Hematopoietic multipotent progenitor cell treated with erythropoietin and hydrocortisone succinate and interleukin-3 and kit ligand, for 6 days (in vitro differentiated cells): ENCODE measurements at regions not wholly inside any gene's neighbourhood (a gene's known extent, or its start where the extent isn't known, plus 50 kb on each side); places are given as distances from the start of the nearest gene placed in this dataset.
"Not testable (repeated sequence)": the region's sequence is repeated elsewhere in the genome, so short reads cannot be mapped to it uniquely, and the experiment has no call there.

ENCODE experiments used
- DNase-seq: peaks from one replicate; pipeline ENCODE4 v3.0.0-alpha.2; 2015

DNA sequence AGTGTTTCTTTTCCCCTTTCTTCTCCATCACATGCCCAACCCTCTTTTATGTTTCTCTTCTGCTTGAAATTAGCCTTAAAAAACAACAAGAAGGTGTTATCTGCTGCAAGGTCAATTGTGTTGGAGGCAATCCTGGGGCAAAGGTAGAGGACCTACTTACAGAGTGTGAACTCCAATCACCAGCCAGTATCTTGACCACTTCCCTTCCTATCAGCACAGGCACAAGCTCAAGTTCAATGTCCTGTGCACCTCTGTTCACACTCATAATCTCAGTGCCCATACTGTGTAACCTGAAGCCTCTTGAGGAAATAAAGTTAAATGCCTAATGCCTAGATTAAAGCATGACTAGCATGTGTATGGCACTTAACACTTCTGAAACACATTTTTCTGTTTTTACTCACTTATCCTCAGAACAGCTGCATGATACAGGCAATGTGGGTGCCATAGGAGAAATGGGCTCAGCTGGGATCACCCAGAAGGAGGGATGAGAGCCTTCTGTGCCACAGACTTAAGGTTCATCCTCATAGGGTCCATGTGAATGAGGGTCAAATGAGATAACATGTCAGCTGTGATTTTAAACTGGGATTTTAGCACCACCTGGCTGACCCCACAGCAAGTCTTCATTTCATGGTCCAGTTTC is 701.5 kb downstream of the BCL11A start:
- no peak for DNase-seq

DNA sequence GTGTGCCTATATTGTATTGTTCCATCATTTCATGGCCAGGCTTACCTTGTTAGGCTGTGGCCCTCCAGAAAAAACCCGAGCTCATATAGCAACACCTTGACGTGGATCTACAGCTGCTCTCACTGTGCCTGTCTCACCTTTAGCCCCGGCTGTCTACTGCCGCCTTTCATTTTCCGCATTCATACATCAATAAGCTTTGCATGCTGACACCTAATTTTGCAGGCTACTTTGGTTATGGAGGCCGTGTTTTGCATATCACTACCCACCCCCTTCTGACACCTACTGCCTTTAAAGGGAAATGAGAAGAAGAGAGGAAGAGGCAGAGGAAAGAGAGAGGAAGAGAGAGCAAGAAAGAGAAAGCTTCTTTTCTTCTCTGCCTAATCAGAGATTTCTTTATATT is 702.9 kb downstream of the BCL11A start:
- no peak for DNase-seq

DNA sequence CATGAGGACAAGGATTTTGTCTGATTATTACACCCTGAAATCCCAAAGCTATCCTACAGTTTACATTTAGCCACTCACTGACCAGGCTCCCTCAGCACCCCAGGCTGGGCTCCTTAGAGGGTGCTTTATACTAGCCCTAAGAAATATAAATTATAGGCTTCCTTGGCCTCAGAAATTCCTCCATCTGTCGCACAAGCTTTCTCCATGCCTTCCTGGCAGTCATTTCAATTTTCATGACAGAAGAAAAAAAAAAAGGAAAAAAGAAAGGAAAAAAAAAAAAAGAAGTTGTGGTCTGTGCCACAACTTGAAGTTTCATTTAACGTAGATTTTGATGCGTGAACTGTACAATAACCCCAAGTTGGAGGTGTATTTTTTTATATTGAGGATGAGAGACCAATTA is 719.5 kb downstream of the BCL11A start:
- DNase-seq = no peak

DNA sequence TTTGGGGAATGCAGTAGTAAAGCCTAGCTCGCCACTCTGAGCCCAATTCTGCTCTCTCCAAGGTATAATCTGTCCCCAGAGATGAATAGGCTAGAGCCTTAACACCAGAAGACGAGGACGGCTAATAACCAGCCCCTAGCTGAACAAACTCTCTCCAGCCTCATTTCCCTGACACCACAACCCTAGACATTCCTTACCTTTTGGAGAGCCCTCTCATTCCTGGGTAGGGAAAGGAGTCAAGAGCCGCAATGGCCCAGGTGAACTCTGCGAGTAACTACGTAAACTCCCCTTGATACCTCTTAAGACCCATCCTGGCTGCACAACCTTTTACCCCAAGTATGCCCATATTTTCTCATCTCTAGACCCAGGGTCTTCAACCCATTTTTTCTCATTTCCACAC is 722.9 kb downstream of the BCL11A start:
- DNase-seq = no peak

DNA sequence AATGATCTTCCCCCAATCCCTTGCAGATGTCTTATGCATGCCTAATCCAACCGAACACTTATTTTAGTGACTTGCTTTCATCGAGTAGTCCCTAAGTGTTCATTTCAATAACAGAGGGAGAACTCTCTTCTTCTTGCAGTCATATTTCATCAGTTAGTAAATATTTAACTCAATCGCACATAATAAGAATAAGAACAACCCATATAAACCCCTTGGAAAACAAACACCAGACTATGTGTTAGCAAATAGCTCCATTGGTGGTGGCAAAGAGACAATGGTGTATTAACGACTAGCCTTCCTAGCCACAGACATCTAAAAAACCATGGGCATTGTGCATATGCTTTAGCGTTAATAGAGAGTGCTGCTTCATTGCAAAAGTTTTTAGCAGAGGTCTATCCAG is 725.8 kb downstream of the BCL11A start:
- no peak for DNase-seq

DNA sequence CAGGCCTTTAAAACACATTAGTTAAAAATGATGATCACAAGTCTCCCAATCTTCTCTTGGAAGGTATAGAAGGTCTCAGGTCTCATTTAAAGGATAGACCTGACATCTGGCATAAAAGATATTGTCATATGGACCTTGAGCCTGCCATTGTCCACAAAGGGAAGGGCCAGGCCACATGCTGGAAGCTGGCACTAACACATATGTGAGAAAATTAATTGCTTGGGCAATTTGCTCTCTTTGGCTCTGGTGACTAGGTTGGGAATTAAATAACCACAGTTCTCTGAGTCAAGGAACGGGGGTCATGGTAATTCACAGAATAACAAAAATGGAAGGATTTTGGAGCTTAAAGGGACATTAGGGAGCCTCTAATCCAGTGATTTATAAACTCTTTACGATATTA is 727.3 kb downstream of the BCL11A start:
- DNase-seq = no peak

DNA sequence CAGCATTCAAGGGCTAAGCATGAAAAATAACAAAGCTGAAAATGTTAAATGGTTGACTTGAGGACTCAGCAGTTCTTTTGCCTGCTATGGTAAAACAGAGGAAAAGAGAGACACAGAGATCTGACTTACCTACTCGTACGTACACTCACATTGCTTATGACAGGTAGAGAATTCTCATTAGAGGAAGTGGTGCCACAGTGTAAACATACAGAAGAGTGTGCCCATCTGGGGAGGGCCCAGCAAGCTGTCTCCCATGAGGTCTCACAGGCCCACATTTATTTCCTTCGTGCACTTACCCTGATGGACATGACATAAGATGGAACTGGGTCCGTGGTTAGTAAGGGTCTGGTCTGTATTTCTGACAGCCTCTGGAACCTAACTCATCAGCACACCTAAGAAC is 729.1 kb downstream of the BCL11A start:
- DNase-seq = no peak

DNA sequence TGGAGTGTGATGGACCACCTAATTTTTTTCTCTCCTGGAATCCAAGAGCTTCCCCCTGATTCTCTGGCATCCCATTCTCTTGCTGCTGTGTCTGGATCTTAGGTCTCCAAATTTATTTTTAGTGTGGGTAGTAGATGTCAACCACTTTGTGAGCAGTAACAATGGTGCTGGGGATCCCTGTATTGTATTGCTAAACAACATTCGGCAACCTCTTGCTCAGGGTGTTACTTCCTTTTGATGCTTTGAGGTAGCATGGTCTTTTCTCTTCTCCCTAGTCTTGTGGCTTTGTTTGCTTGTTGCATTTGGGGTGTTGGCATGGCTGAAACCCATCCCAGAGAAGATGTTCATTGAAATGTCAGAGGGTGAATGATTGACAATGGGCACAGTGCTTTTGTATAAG is 737.4 kb downstream of the BCL11A start:
- DNase-seq = no peak

DNA sequence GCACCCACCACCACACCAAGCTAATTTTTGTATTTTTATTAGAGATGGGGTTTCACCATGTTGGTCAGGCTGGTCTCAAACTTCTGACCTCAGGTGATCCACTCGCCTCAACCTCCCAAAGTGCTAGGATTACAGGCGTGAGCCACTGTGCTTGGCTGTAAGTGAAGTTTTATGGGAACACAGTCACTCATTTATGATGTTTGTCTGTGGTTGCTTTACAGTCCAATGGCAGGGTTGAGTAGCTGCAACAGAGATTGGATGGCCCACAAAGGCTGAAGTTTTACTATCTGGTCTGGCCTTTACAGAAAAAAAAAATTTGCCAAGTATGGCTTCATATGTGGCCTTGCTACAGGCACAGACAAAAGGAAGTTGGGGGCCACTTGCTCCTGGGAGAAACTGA is 743.2 kb downstream of the BCL11A start:
- not testable (repeated sequence) for DNase-seq

DNA sequence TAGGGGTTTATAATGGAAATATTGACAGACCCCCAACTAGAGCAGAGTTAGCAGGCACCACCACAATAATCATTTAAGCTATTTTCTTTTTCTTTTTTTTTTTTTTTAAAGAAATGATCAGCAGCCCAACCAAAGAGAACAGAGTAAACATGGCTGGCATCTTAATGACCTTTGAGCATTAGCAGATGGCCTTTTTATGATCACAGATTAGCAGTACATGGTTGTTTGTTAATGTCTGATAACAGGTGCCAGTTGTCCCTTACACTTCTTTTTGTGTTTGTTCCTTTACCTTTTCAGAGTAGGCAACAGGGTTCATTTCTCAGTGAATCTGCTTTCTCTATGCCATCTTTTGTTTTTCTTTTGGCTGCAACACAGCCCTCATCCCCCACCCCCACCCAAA is 747.0 kb downstream of the BCL11A start:
- no peak for DNase-seq

DNA sequence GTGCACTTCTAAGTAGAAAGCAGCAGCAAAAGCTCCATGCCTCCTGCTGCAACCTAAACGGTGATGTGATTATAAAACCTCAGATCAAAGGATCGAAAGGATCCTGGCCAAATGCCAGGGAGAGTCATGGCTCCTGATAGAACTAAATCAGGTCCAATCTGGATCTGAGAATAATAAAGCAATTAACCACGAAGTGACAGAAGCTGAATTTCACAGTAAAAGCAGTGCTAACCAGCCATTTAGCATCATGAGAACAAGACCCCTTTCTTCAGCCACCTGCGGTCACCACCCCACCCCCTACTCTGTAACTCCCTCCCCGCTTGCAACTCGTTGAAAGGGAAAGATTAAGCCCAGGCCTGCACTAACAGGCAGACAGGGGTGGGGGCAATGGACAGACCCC is 748.7 kb downstream of the BCL11A start:
- no peak for DNase-seq

DNA sequence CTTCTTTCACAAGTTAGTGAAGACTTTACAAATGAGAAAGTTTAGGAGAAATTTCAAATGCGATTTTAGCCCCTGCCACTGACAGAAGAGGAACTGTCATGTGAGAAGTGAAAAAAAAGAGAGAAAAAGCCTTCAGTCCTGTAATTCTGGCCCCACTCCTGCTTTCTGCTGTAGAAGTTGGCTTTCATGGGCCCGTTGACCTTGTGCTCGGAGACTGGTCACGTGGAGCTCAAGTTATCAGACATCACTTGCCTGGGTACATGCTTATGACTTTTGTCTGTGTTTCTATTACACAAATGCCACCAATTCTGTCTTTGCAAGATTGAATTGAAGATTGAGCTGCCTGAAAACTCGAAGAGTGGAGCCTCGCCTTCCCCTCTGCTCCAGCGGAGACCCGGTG is 749.9 kb downstream of the BCL11A start:
- DNase-seq = no peak

DNA sequence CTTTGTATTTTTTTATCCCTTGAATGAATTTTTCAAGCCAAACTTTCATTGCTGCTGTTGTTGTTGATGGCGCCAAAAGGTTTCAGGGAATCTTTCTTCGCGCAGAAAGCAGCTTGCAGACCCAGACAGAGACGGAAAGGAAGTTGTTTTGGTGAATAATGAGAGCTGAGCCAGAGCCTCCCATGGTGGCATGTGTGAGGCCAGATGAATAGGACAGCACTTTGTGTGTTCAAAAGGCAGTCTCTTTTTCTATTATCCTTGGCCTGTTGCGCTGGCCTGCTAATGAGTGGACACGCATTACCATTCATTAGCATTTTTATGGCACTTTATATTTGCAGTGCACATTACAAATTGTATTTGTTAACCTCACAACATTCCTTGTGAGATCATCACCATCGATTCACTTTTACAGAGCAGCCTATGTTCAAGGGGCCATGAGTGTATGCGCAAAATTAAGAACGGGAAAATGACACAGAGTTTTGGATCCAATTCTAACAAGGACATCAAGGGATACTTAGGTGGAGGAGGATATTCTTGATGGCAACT is 754.7 kb downstream of the BCL11A start:
- DNase-seq = no peak

DNA sequence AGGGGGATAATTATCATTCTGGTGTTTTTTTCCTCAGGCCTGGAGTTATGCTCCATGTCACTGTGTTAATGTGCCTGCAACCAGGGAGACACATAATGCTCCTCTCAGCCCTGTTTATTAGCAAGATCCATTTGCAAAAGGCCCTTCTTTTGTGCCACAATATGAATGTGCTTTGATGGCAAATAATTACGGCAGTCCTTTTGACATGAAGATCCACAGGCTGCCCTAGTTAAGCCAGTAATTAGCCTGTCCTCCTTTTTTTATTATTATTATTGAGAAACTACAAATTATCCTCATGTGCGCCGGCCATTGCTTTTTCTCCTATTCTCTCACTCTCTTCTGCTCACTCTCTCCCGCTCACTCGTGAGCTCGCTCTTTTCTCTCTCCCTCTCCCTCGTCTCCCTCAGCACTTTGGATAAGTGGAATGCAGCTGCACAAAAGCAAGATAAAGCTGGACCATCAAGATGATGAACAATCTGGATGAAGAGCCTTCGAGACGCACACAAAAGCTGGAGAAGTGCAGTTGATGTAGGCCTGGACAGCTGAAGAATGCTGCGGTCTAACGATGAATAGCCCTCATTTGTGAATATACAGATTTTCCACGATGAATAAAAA is 762.3 kb downstream of the BCL11A start:
- no peak for DNase-seq

DNA sequence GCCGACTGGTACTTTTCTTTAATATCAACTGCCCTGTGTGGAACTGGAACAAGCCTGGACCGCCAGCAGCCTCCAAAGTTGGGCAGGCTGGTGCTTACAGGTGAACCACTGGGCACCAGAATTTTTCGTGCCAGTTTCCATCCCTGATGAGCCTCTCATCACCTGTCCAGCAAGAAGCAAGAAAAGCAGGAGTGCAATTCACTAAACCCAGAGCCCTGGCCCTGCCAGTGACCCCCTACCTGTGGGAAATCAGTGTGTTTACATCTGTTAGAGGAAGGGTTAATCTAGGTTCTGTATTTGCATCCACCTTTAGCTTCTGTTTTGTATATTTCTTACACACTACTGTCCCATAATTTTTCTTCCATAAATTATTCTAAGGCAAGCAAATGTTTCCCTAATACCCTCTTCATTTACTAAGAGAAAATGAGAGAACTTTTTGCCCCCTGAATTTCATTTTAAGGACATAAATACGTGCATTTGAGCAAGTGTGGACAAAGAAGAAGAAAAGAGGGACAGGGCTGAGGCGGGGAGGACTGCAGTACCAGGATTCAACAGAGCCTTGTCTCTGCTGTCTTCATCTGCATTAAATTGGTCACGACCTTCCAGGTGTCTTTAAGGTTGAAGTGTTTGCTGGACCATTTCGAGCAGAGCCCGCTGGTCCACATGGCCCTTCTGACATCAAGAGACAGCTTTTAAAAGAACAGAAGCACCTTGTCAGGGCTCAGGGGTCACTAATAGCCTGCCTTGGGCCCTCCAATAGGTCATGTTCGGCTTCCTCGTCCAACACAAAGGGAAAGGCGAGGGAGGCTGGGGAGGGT is 763.1 kb downstream of the BCL11A start:
- no peak for DNase-seq

DNA sequence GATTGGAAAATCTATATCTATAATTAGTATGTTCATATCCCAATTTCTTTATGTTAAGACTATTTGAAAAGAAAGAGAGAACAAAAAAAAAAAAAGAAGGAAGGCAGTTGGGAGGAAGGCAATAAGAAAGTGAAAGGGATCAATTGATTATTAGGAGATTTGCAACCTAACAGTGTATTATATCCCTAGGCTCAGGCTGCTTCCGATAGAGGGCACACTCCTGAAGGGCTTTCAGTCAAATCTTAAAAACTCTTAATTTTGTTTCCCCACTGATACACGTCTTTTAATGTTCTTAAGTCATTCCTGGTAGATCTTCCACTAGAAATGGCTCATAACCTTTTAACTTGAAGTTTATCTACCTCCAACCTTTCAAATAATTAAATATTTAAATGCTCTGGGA is 763.9 kb downstream of the BCL11A start:
- DNase-seq = no peak

DNA sequence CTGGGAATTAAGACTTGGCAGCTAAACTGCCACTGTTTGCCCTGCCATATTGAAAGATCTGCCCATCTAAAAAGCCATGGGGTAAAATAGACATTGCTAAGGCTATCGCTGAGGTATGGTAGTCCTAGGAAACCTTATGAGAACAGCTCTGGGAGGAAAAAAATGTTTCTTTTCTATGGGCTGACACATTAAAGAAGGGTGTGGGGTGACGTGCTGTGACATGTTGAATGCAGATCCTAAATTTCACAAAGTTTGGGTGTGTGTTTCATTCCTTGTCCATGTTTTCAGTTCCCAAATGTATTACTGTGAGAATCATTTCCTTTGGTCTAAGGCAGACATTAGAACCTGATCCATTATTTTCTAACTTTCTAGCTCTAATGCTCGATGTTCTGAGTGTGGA is 766.4 kb downstream of the BCL11A start:
- no peak for DNase-seq

DNA sequence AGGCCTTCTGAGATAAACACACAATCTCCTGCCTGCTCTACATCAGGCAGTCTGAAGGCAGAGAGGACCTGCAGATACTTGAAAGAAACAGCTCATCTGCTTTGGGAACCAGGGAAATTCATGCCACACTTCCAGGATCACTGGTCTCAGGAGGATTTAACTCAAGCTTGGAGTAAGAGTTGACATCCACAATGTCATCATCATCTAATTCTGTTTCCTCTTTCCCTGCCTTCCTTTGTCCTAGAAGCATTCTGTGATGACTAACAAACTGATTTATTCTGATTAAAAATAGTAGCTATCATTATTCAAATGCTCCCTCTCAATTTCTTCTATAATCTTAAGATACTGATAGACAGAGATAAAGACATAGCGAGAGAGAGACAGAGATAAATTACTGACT is 766.8 kb downstream of the BCL11A start:
- DNase-seq = no peak

DNA sequence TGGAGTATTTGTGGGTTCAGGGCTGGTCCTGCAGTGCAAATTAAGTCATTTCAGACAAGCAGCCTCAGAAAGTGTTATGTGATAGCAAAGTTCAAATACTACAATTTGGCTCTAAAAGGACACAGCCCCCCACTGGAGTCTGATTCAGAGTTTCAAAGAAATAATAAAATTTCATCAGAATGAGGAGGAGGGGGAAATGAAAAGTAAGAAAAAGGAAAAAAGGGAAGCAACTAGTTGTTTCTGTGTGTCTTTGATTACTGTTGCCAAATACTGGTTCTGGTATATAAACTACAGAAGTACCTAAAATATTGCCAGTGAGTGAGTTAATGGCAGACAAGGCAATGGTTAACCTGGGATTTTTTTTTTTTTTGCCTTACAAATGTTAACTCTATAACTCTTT is 773.9 kb downstream of the BCL11A start:
- DNase-seq = peak; percentile 14

DNA sequence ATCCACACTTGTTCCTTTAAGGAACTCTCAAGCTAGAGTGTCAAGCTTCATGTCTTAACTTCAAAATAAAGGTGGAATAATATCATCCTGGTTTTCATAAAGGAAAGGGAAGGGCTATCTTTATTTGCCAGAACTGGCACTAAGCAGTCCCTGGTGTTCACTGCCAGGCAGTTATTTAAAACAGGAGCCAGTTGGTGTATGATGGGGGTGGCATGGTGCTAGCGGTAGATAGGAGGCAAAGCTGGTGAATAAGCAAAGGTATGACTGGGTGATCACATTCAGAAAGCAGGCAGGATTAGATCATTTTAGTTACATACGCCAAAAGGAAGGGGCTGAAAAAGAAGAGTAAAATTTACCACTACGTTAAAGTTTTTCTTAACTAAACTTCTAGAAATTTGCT is 776.3 kb downstream of the BCL11A start:
- no peak for DNase-seq

DNA sequence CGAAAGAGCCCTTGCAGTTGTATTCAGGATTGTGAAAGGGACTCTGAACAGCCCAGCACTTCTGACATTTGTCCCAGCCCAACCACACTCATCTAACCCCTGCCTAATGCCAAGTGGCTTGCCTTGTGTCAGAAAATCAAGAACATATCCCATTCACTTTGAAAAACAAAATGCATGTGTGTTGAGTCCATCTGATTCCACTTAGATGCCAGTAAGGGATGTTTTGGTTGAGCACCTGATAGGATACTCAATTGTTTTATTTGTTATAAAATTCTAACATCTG is 776.8 kb downstream of the BCL11A start:
- no peak for DNase-seq

DNA sequence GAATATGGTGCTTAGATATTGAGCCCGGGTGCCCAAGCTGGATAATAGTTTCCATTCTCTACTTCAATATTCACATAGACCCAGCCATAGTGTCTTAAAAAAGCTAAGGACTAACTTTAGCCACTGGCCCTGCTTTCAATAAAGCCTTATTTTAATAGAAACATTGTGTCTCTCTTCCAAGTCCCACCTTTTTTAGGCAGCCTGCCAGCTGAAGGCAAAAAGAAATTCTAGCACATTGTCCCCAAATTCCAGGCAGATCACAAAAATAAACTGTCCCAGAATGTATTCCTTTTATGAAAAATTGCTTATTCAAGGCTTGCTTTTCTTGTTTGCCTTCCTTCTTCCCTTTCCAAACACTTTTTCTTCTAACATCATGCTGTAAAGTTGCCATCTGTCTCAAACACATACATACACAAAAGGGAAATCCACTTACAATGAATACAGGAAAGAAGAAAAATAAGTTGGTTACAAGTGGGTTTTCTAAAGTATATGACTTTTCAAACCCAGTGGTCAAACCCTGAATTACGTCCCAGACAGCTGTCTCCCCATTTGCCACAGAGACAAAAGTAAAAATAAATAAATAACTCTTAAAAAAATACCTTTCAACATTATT is 778.5 kb downstream of the BCL11A start:
- DNase-seq = no peak

DNA sequence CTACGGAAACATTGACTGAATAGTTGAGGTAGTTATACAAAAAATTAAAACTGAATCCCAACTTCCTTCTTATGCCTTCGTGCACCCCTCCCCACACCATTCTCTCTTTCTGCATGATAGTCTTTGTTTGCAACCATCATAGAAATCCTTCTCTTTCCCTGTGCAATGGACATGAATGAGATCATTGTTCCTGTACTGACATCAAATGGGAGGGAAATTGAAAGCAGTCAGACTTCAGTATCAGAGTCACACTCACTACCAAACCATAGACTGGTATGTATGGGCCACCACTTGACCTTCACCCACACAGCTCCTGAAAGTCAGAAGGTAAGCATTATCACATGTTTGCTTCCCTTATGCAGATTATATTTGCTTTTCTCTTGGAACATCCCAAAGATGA is 782.8 kb downstream of the BCL11A start:
- no peak for DNase-seq

DNA sequence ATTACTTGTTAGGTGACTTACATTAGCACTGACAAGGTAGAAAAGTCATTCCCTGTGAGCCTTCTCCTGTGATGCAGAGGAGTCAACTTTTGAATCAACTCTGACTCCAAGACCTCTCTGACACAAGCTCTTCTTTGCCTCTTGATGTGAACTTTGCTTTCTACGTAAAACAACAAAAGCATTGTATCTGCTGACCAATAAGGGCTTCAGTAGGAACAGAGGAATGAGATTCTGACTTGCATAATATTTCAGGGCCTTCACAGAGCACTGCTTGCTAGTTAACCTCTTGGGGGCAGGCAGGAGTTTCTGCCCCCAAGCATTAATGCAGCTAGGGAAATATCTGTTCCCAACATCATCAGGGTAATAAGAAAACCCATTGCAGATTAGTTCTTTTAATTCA is 791.5 kb downstream of the BCL11A start:
- DNase-seq = no peak
